Body of pancreas (tissue), 4 donors: ENCODE measurements at regions not wholly inside any gene's neighbourhood (a gene's known extent, or its start where the extent isn't known, plus 50 kb on each side); places are given as distances from the start of the nearest gene placed in this dataset.

Experiments
- ATAC-seq: fragments of 150-250 bp; one replicate; pipeline ENCODE4 v1.9.1; 2016
- DNase-seq, 4 donors: peaks; one replicate each; pipeline ENCODE4 v3.0.0-alpha.2; 2019
- H3K27ac ChIP-seq, 4 donors: fragments of 200-600 bp; sonication (generic); 1 replicate in 3 of 4; 2 replicates in 1 of 4; pipeline versions ENCODE4 v1.5.1 to v1.6.1; 2016 to 2019; ENCODE audit warnings: mild to moderate bottlenecking in 1 of 4, mixed read lengths in 1 of 4, moderate library complexity in 1 of 4
- H3K27me3 ChIP-seq, 2 donors: fragments of 200-600 bp; sonication (generic); one replicate each; pipeline ENCODE4 v1.6.0; 2016; ENCODE audit warnings: mild to moderate bottlenecking in 1 of 2
- H3K36me3 ChIP-seq, 2 donors: fragments of 200-600 bp; sonication (generic); replicated peaks in 1 of 2; 2 replicates each; pipeline ENCODE4 v1.5.1; 2016; ENCODE audit warnings: low read depth in 2 of 2; ENCODE audit not compliant: insufficient read depth in 1 of 2
- H3K4me1 ChIP-seq: fragments of 200-600 bp; sonication (generic); one replicate; pipeline ENCODE4 v1.6.0; 2016
- H3K4me3 ChIP-seq, 2 donors: fragments of 200-600 bp; sonication (generic); 1 replicate in 1 of 2; 2 replicates in 1 of 2; pipeline ENCODE4 v1.5.1; 2016 to 2019
- H3K9me3 ChIP-seq, 3 donors: fragments of 200-600 bp; sonication (generic); 1 replicate in 2 of 3; 2 replicates in 1 of 3; pipeline ENCODE4 v1.5.1; 2016
- CTCF ChIP-seq, 7 experiments: fragments of 450-650 bp in 4 of 7; fragments of 200-600 bp in 3 of 7; sonication (generic) in 3 of 7; IDR thresholded peaks; one replicate each; pipeline ENCODE4 v1.5.1; 2016 to 2019; ENCODE audit warnings: antibody characterized with exemption in 7 of 7
- POLR2A ChIP-seq, 3 donors: fragments of 450-650 bp; IDR thresholded peaks; one replicate each; pipeline ENCODE4 v1.6.1; 2016; ENCODE audit warnings: antibody characterized with exemption in 3 of 3, mild to moderate bottlenecking in 2 of 3
- WGBS, 2 donors: methylation state at CpG; one replicate each; pipeline ENCODE4 v1.1.5; 2017; 5-methylcytosine and 5-hydroxymethylcytosine counted together
- intact Hi-C: fragments of 100-400 bp; cut with DNase I; formaldehyde crosslinking; loops from one replicate; pipeline ENCODE4 v1.15.1; 2023

GRCh38 chr9:100720922-100721321 lies 143.0 kb downstream of the CAVIN4 start:
- 7 to 11% methylated on average over 1 of the region's 1 CpG for WGBS, 2 donors
- Histone ChIP-seq H3K4me1 (no peaks in the 10 kb centered on the region), H3K36me3 (no peaks in the 10 kb centered on the region), H3K27me3 (no peaks in the 10 kb centered on the region), H3K4me3 (no peak overlapping the region), H3K9me3 (no peaks in the 10 kb centered on the region), H3K27ac (no peak overlapping the region)
- no peak for ATAC-seq
- TF ChIP-seq POLR2A (IDR thresholded peaks at IDR 0.05) = no peak
- no peak for DNase-seq
- intact Hi-C loops = loop anchor here (10.0 kb wide), 1 partner anchor 394 kb away; no protein-coding TSS in a partner anchor

- WGBS, 2 donors = 61 to 76% methylated on average over 5 of the region's 5 CpGs
- H3K9me3 ChIP-seq = no peaks in the 10 kb centered on the region
- no peaks in the 10 kb centered on the region for H3K27me3 ChIP-seq
- H3K27ac ChIP-seq = no peak overlapping the region
- ATAC-seq = no peak
- intact Hi-C loops = loop anchor here (10.0 kb wide), 1 partner anchor 390 kb away; no protein-coding TSS in a partner anchor
- H3K4me1 ChIP-seq = no peaks in the 10 kb centered on the region
- TF ChIP-seq POLR2A (IDR thresholded peaks at IDR 0.05) = no peak
- no peak for TF ChIP-seq CTCF (IDR thresholded peaks at IDR 0.05)
- no peak overlapping the region for H3K4me3 ChIP-seq
- no peak for DNase-seq
- no peaks in the 10 kb centered on the region for H3K36me3 ChIP-seq
These were observed 147.0 kb downstream of the CAVIN4 start for GRCh38 chr9:100724886-100725285.

- no peak for TF ChIP-seq CTCF (IDR thresholded peaks at IDR 0.05)
- Histone ChIP-seq H3K27ac (no peak overlapping the region), H3K9me3 (no peaks in the 10 kb centered on the region), H3K36me3 (no peaks in the 10 kb centered on the region), H3K4me1 (no peaks in the 10 kb centered on the region), H3K4me3 (no peak overlapping the region), H3K27me3 (no peaks in the 10 kb centered on the region)
- no peak for DNase-seq
- 53 to 61% methylated on average over 3 of the region's 3 CpGs for WGBS, 2 donors
- no peak for ATAC-seq
- intact Hi-C loops = loop anchor here (10.0 kb wide), 1 partner anchor 389 kb away; no protein-coding TSS in a partner anchor
These were observed 147.5 kb downstream of the CAVIN4 start for GRCh38 chr9:100725371-100725770.

DNA sequence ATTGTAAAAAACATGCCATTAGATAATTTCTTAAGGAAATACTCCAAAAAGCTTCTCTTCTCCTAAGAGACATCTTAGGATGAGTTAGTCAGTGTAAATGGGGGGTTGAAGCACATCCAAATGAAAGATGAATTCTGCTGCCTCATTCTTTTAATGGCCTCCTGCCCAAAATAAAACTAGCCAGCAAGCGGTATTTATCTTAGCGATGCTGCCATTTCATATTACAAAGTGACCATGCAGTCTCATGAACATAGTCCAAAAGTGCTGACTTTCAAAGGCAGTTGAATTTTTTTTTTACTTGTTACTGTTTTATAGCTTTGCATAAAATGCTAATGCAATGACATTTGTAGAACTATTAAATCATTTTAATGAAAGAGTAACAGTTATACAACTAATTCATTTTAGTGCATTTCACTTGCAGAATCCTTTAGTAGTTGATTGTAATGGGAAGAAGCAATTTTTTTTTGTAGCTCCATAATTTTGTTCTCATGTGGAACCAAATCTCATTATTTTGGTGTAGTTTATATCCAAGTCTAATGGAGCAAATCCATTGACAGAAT lies 151.5 kb downstream of the CAVIN4 start:
- intact Hi-C loops = loop anchor here (10.0 kb wide), 1 partner anchor 385 kb away; no protein-coding TSS in a partner anchor
- no peaks in the 10 kb centered on the region for H3K36me3 ChIP-seq
- H3K4me1 ChIP-seq = no peaks in the 10 kb centered on the region
- H3K4me3 ChIP-seq = no peak overlapping the region
- TF ChIP-seq CTCF (IDR thresholded peaks at IDR 0.05) (no peak), POLR2A (IDR thresholded peaks at IDR 0.05) (no peak)
- no peaks in the 10 kb centered on the region for H3K9me3 ChIP-seq
- ATAC-seq (no peak), DNase-seq (no peak)
- H3K27ac ChIP-seq = no peak overlapping the region
- no peaks in the 10 kb centered on the region for H3K27me3 ChIP-seq
- 43 to 44% methylated on average over 2 of the region's 2 CpGs for WGBS, 2 donors

GRCh38 chr9:100730086-100730485 lies 152.2 kb downstream of the CAVIN4 start:
- TF ChIP-seq CTCF (IDR thresholded peaks at IDR 0.05) = no peak
- no peak for TF ChIP-seq POLR2A (IDR thresholded peaks at IDR 0.05)
- Histone ChIP-seq H3K4me1 (no peaks in the 10 kb centered on the region), H3K27me3 (no peaks in the 10 kb centered on the region), H3K27ac (no peak overlapping the region), H3K4me3 (no peak overlapping the region), H3K36me3 (no peaks in the 10 kb centered on the region), H3K9me3 (no peaks in the 10 kb centered on the region)
- intact Hi-C loops = no loop called here
- ATAC-seq (no peak), DNase-seq (no peak)
- 35 to 39% methylated on average over 2 of the region's 2 CpGs for WGBS, 2 donors
